Heart left ventricle (tissue), 13 donors: ENCODE measurements at regions not wholly inside any gene's neighbourhood (a gene's known extent, or its start where the extent isn't known, plus 50 kb on each side); places are given as distances from the start of the nearest gene placed in this dataset.

Experiments used
- POLR2A ChIP-seq, 2 donors: fragments of 450-650 bp; IDR thresholded peaks; one replicate each; pipeline ENCODE4 v1.6.1; 2017; ENCODE audit warnings: antibody characterized with exemption in 2 of 2, mild to moderate bottlenecking in 2 of 2, moderate library complexity in 2 of 2
- TF ChIP-seq, protein P1 (sequence below), 12 donors: fragments of 200-600 bp; sonication (generic) in 4 of 12; IDR thresholded peaks; one replicate each; pipeline versions ENCODE4 v1.5.0 to v1.8.0; 2018 to 2022; ENCODE audit warnings: antibody characterized with exemption in 12 of 12, mild to moderate bottlenecking in 5 of 12
- donor health status: ischemic (EF 13 %, LVEDD 7.1; RV severe dilation, severe dysfunction).
- donor health status: DM: no; HTN: yes; CAD: no.
- donor health status: DM: no; HTN: no; CAD: no.
- donor health status: ischemic (EF 25% LVEDD 6.9; RV normal size, moderate dysfunction).
- donor health status: ischemic (EF 25% LVEDD 5.7; RV mildly dilated, moderate dysfunction).
- donor health status: ischemic (EF 35%, LVEDD 5.7; RV mildly dilated, moderate dysfunction).
- donor health status: nonischemic (EF 11% LVEDD 7.7; RV severe dilation, severe dysfunction).
- donor health status: DM: yes; HTN: yes; CAD: no.
- donor health status: PGD.
- donor health status: ischemic (EF 29% LVEDD 5.4; RV normal size, mild dysfunction).
- donor health status: nonischemic (EF 23%, LVEDD 6.1; RV moderate dilation, normal function).

DNA sequence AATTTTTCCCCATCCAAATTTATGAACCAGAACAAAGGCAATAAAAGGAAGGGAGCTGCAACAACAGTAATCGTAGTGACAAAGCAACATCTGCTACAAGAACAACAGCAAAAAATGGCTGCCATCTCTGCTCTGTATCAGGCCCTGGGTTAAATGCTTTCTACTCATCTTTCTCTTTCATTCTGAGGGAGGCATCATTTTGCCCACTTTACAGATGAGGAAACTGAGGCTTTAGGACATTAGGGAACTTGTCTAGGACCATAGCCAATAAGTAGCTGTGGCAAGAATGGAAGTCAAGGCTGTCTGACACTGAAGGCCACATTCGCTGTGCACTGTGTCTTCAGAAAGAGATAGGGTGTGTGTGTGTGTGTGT is 192.4 kb upstream of the NUDT4 start:
- TF ChIP-seq, protein P1, sequence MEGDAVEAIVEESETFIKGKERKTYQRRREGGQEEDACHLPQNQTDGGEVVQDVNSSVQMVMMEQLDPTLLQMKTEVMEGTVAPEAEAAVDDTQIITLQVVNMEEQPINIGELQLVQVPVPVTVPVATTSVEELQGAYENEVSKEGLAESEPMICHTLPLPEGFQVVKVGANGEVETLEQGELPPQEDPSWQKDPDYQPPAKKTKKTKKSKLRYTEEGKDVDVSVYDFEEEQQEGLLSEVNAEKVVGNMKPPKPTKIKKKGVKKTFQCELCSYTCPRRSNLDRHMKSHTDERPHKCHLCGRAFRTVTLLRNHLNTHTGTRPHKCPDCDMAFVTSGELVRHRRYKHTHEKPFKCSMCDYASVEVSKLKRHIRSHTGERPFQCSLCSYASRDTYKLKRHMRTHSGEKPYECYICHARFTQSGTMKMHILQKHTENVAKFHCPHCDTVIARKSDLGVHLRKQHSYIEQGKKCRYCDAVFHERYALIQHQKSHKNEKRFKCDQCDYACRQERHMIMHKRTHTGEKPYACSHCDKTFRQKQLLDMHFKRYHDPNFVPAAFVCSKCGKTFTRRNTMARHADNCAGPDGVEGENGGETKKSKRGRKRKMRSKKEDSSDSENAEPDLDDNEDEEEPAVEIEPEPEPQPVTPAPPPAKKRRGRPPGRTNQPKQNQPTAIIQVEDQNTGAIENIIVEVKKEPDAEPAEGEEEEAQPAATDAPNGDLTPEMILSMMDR (IDR thresholded peaks at IDR 0.05), result no peak
- no peak for TF ChIP-seq POLR2A (IDR thresholded peaks at IDR 0.05)
